Testis (tissue), 2 donors: ENCODE measurements at regions not wholly inside any gene's neighbourhood (a gene's known extent, or its start where the extent isn't known, plus 50 kb on each side); places are given as distances from the start of the nearest gene placed in this dataset.

ENCODE experiments used
- POLR2A ChIP-seq: fragments of 450-650 bp; IDR thresholded peaks from one replicate; pipeline ENCODE4 v1.6.1; 2017; ENCODE audit warnings: antibody characterized with exemption, mild to moderate bottlenecking, moderate library complexity
- TF ChIP-seq, protein P1 (sequence below), 3 experiments: fragments of 450-650 bp in 2 of 3; fragments of 200-600 bp in 1 of 3; sonication (generic) in 1 of 3; IDR thresholded peaks; one replicate each; pipeline ENCODE4 v1.5.1; 2016 to 2019; ENCODE audit warnings: antibody characterized with exemption in 3 of 3, mild to moderate bottlenecking in 2 of 3, moderate library complexity in 1 of 3

DNA sequence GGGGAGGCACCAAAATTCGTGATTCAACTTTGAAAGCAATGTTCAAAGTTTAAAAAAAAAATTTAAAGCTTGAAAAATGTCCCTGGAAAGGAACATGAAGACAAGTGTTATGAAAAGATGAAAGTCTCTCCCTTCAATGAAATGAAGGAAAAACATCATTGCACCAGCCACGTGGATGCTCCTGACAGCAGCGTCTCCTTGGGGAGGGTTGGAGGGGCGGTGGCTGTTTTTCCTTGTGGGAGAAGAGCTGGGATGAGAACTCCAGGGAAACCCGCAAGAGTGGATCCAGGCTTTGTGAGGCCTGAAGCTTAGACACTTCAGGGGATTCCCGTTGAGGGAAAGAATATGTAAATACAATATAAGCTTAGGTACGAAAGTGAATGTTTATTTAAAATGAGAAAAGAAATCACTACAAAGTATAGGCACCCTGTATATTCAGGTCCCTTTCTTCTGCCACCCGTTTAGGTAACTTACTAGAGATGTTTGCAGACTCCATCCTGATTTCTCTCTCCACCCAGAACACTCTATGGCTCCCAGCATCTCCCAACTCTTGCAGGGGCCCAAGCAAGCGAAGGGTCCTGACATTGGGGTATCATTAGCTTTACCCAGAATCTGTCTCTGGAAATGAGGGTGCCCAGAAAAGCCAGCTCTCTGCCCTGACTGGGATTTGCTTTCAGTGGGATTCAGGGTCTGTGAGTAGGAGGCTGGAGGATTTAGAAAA lies 63.1 kb upstream of the BAIAP2L1 start:
- TF ChIP-seq, protein P1, sequence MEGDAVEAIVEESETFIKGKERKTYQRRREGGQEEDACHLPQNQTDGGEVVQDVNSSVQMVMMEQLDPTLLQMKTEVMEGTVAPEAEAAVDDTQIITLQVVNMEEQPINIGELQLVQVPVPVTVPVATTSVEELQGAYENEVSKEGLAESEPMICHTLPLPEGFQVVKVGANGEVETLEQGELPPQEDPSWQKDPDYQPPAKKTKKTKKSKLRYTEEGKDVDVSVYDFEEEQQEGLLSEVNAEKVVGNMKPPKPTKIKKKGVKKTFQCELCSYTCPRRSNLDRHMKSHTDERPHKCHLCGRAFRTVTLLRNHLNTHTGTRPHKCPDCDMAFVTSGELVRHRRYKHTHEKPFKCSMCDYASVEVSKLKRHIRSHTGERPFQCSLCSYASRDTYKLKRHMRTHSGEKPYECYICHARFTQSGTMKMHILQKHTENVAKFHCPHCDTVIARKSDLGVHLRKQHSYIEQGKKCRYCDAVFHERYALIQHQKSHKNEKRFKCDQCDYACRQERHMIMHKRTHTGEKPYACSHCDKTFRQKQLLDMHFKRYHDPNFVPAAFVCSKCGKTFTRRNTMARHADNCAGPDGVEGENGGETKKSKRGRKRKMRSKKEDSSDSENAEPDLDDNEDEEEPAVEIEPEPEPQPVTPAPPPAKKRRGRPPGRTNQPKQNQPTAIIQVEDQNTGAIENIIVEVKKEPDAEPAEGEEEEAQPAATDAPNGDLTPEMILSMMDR (IDR thresholded peaks at IDR 0.05): no peak
- no peak for TF ChIP-seq POLR2A
